Esophagus mucosa (tissue), 1 donor: ENCODE measurements at regions not wholly inside any gene's neighbourhood (a gene's known extent, or its start where the extent isn't known, plus 50 kb on each side); places are given as distances from the start of the nearest gene placed in this dataset.
"Not testable (repeated sequence)": the region's sequence is repeated elsewhere in the genome, so short reads cannot be mapped to it uniquely, and the experiment has no call there.

Experiments
- ATAC-seq: fragments of 200-7000 bp; cut with Tn5 transposase; one replicate; pipeline ENCODE4 v1.9.1; 2020
- donor health status: DM: yes; HTN: yes; CAD: no.

- ATAC-seq: not testable (repeated sequence)
Observed at GRCh38 chr4:45207241-45207863, 481.0 kb upstream of the GNPDA2 start.

- no peak for ATAC-seq
Observed at GRCh38 chr4:45199736-45200135, 473.4 kb upstream of the GNPDA2 start.

- no peak for ATAC-seq
Observed at GRCh38 chr4:45188501-45188900, 462.1 kb upstream of the GNPDA2 start.

- no peak for ATAC-seq
Observed at GRCh38 chr4:45186249-45186648, 459.9 kb upstream of the GNPDA2 start.

- no peak for ATAC-seq
Observed at GRCh38 chr4:45183905-45184304, 457.5 kb upstream of the GNPDA2 start.

GRCh38 chr4:45172636-45173035, 446.3 kb upstream of the GNPDA2 start:
- ATAC-seq: no peak

- ATAC-seq: no peak
Observed at GRCh38 chr4:45160951-45161350, 434.6 kb upstream of the GNPDA2 start.

GRCh38 chr4:45155081-45155777, 428.9 kb upstream of the GNPDA2 start:
- no peak for ATAC-seq

- no peak for ATAC-seq
Observed at GRCh38 chr4:45147866-45148265, 421.5 kb upstream of the GNPDA2 start.

GRCh38 chr4:45131020-45131419, 404.7 kb upstream of the GNPDA2 start:
- no peak for ATAC-seq

- ATAC-seq: no peak
Observed at GRCh38 chr4:45122406-45122805, 396.1 kb upstream of the GNPDA2 start.

- no peak for ATAC-seq
Observed at GRCh38 chr4:45121426-45121975, 395.1 kb upstream of the GNPDA2 start.

- ATAC-seq: no peak
Observed at GRCh38 chr4:45120163-45120562, 393.8 kb upstream of the GNPDA2 start.

- ATAC-seq: no peak
Observed at GRCh38 chr4:45119376-45119775, 393.0 kb upstream of the GNPDA2 start.

GRCh38 chr4:45102716-45103115, 376.4 kb upstream of the GNPDA2 start:
- no peak for ATAC-seq

GRCh38 chr4:45100956-45101818, 374.8 kb upstream of the GNPDA2 start:
- ATAC-seq: no peak

GRCh38 chr4:45099471-45099870, 373.1 kb upstream of the GNPDA2 start:
- no peak for ATAC-seq

- no peak for ATAC-seq
Observed at GRCh38 chr4:45094684-45095083, 368.3 kb upstream of the GNPDA2 start.

GRCh38 chr4:45082101-45082500, 355.7 kb upstream of the GNPDA2 start:
- ATAC-seq: no peak

- no peak for ATAC-seq
Observed at GRCh38 chr4:45079616-45080015, 353.3 kb upstream of the GNPDA2 start.

GRCh38 chr4:45078201-45078600, 351.8 kb upstream of the GNPDA2 start:
- ATAC-seq: no peak

GRCh38 chr4:45072981-45073380, 346.6 kb upstream of the GNPDA2 start:
- ATAC-seq: no peak

- no peak for ATAC-seq
Observed at GRCh38 chr4:45064741-45065140, 338.4 kb upstream of the GNPDA2 start.
